Esophagus squamous epithelium (tissue), 4 donors: ENCODE measurements at regions not wholly inside any gene's neighbourhood (a gene's known extent, or its start where the extent isn't known, plus 50 kb on each side); places are given as distances from the start of the nearest gene placed in this dataset.

Experiments used
- CTCF ChIP-seq, 6 experiments: fragments of 450-650 bp in 4 of 6; fragments of 200-600 bp in 2 of 6; sonication (generic) in 2 of 6; IDR thresholded peaks; one replicate each; pipeline ENCODE4 v1.5.1; 2016 to 2019; ENCODE audit warnings: antibody characterized with exemption in 6 of 6, mild to moderate bottlenecking in 4 of 6, moderate library complexity in 4 of 6
- POLR2A ChIP-seq, 4 donors: fragments of 450-650 bp; IDR thresholded peaks; one replicate each; pipeline ENCODE4 v1.6.1; 2017; ENCODE audit warnings: antibody characterized with exemption in 4 of 4, mild to moderate bottlenecking in 4 of 4, moderate library complexity in 3 of 4

DNA sequence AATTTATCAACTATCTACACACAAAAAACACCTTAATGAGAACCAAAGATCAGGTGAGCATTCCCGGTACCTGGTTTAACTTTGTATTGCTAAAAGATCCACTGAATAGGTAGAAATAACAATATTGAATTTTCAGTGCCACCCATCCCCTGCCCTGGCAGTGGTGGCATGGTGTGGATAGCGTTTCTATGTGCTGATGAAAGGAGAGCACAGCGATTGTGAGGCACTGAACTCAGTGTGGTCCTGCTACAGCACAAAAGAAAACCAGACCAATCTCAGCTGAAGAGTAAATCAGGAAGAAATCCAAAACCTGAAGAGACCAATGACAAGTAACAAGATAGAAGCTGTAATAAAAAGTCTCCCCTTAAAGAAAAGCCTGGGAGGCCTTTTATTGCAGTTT, 984.6 kb upstream of the AGA start:
- TF ChIP-seq CTCF (IDR thresholded peaks at IDR 0.05) (no peak), POLR2A (IDR thresholded peaks at IDR 0.05) (no peak)
